Stimulated activated CD8-positive, alpha-beta memory T cell treated with anti-CD3 and anti-CD28 coated beads, Interleukin-2, amount 100 ng/mL, for 48 hours (primary cell): ENCODE measurements at regions not wholly inside any gene's neighbourhood (a gene's known extent, or its start where the extent isn't known, plus 50 kb on each side); places are given as distances from the start of the nearest gene placed in this dataset.

Experiments used
- DNase-seq, 2 donors: peaks; one replicate each; pipeline ENCODE4 v3.0.0-alpha.2; 2020; ENCODE audit warnings: low read depth in 2 of 2

DNA sequence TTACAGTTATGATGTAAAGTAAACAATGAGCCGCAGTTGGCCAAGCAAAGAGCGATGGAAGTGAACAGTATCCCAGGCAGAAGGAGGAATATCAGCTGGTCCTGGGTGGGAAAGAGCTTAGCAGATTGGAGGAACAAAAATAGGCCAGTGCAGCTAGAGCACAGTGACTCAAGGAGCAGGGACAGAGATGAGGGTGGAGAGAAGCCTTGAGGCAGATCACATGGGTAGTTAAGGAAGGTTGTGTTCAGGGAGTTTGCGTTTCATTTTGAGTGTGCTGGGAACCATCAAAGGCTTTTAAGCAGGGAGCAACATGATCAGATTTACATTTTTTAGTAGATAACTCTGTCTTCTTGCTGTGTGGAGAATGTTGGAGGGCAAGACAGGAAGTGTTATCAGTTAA lies 113.6 kb downstream of the OAT start:
- DNase-seq: no peak

DNA sequence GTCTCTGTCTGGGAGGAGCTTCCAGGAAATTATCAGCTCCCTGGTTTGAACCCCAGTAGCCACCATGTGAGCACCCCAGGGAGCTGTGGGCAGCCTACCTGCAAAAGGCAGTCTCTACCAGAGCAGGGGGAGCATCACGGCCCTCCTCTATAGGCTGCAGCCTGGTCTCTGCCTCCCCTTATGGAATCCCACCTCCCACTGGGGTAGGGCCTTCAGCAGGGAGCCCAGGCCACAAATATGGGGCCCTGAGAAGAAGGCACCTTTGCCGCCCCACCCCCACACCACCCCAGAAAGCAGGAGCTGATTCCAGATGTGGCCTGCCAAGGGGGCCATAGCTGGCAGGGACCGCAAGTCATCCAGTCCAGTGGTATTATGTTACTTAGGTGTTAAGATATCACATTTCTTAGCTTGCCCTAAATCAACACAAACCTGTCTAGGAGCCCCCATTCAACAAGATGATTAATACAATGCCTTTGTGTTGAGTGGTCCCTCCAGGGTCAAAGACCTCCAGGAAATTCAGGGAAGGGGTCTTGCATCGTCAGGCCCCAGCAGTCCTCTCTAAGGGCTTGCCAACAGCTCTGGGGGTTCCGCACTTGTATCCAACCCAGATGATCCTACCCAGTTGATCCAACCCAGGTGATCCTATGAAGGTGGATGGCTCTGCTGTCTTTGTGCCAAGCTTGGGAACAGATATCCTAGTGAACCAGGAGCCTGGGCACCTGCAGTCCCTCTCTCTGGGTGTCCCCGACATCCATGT lies 114.9 kb downstream of the OAT start:
- DNase-seq: no peak

DNA sequence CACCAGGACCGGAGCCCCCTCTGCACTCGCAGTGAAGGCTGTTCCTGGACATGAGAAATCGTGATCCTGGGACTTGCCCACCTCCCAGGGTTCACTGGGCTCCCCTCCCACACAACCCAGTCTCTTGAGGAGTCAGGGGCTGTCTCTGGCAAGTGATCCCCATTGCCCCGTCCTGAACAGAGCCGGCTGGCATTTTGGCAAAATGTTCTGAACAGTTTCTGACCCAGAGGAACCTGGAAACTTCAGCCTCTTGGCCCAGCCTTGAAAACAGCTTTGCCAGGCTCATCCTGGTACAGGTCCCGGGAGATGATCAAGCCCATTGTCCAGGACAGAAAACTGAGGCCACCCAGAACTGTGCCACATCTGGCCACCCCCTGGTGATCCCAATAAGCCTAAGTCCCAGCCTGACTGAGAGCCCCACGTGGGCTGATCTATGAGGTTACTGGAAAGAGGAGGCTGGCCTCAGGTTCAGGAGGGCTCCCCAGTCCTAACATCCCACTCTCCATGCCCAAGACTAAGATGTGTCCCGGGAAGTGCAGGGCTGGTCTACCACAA lies 115.7 kb downstream of the OAT start:
- DNase-seq: no peak

- DNase-seq: no peak
These were observed 117.0 kb downstream of the OAT start for GRCh38 chr10:124301736-124302135.

DNA sequence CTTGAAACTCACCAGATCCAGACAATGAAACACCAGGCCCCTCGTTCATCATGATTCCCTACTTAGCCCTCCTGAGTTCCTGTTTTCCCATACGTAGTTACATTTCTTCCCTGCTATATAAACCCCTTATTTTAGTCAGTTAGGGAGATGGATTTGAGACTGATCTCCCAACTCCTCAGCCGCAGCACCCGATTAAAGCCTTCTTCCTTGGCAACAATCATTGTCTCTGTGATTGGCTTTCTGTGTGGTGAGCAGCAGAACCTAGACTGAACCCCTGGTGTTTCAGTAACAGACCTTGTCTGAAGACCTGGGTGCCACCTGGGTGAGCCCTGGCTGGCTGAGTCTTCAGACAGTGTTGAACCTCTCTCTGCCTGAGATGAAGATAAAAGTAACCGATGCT lies 118.0 kb downstream of the OAT start:
- DNase-seq: no peak

DNA sequence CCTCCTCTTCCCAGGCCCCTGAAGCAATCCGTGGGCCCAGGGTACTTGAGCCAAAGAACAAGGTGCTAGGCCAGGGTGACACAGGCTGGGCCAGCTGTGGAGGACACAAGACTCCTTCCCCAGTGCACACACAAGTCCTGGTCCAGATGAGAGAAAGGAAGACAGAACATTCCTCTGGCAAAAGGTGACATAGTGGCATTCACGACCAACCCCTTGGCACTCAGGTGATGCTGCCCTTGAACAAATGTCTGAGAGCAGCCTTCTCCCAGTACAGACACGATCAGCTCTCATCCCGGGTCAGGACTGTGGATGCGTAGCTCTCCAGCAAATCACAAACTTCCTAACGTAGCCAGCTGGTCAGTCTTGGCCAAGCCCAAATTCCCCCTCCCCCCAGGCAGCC lies 118.5 kb downstream of the OAT start:
- no peak for DNase-seq

DNA sequence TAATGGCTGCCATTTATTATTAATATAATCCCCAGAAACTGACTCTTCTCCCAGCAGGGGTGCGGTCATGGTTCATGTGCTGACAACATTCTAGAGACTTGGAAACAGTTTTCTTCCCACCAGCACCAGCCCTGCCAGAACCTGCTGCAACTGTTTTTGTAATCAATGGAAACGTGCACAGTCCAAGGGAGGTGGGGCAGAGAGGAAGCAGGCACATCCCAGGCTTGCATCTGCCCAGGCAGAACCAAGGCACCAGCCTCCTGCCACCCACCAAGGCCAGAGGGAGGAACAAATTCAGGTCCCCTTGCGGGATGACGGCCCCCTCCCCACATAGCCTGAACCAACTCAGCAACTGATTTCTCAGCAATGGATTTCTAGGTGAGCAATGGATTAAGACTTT lies 119.0 kb downstream of the OAT start:
- DNase-seq: no peak

DNA sequence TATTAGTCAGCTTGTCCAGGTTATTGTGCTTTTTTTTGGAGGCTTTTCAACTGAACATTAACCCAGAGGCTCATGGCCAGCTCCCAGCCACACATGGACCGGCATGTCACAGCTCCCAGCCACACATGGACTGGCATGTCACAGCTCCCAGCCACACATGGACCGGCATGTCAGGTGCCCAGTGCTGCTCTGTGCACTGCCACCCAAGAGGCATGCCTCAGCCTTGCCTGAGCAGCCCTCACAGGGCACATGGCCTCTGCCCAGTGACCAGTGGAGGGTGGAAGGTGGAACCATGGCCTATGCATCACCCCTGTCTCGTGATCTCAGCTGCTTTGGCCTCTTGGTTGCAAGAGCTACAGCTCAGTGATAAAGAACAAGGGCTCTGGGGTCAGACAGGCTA lies 119.8 kb downstream of the OAT start:
- DNase-seq: no peak

GRCh38 chr10:124296813-124297788 lies 121.6 kb downstream of the OAT start:
- no peak for DNase-seq

- no peak for DNase-seq
These were observed 122.5 kb downstream of the OAT start for GRCh38 chr10:124296121-124296812.

DNA sequence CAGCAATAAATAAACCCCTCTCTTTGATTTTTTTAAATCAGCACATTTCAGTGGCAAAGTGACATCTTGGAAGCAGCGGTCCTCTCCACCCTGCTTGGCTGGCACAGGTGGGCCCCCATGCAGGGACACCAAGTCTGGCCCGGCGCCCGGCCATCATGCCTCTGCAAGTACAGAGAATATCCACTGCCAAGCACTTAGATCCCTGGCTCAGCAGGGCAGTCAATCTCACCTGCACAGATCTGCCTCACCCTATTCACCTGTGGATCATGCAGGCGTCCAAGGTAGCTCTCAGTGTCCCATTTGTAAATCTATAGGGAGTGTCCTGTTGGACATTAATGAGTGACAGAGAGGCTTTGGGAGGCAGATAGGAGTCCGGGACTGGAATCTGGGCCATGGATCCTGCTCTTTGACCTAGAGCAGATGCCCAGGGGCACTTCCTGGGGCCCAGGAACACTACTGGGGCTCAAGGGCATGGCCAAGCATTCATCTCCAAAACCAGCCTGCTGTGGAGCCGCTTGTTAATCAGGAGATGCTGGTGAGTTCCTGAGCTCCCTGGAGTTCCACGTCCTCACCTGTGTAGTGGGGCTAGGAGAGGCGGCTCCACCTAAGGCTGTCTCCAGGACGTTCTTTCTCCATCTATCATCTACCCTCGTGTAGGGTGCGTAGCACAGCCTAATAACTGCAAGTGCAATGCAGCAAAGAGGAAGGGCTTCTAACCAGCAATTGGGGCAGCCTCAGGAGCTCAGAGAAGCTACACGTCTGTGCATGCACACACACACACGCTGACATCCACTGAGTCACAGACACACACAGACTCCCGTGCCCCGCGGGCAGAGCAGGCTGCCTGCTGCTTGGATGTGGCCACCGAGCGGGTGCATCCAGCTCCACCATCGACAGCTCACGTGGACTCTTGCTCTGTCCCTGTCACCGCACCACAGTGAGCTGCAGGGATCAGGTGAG lies 123.6 kb downstream of the OAT start:
- DNase-seq: no peak

DNA sequence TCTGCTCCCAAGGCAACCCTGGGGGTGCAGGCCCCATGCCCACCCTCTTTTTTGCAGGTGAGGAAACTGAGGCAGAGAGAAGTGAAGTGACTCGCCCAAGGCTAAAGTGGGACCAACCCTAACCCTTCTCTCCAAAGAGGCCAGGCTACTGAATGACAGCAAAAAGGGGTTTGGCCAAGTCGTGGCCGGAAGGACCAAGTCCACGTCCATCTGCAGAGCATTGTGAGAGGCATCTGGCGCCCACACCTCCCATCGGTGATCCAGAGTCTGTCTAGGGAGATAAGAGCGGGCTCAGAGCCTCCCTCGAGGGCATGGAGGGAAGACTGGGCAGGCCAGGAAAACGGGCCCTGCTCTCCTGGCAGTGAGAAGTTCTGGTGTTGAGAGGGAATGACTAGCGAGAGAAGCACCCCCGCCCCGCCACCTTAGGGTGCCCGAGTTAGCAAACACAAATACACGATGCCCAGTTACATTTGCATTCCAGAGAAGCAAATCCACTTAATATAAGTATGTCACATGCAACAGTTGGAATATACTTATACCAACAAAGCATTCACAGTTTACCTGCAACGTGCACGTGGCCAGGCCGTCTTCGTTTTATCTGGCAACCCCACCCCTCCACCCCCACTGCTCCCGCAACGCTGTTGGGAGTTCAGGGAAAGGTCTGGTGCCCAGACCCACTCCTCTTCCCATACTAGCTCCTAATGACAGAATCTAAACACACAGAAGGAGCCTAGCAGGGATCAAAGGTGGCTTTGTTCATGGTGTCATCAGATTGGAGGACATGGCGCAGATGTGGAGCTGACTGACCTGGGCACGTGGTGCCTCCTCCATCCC lies 124.9 kb downstream of the OAT start:
- DNase-seq: no peak

- DNase-seq: no peak
These were observed 125.7 kb downstream of the OAT start for GRCh38 chr10:124292911-124293615.

- no peak for DNase-seq
These were observed 127.6 kb downstream of the OAT start for GRCh38 chr10:124291001-124291701.

DNA sequence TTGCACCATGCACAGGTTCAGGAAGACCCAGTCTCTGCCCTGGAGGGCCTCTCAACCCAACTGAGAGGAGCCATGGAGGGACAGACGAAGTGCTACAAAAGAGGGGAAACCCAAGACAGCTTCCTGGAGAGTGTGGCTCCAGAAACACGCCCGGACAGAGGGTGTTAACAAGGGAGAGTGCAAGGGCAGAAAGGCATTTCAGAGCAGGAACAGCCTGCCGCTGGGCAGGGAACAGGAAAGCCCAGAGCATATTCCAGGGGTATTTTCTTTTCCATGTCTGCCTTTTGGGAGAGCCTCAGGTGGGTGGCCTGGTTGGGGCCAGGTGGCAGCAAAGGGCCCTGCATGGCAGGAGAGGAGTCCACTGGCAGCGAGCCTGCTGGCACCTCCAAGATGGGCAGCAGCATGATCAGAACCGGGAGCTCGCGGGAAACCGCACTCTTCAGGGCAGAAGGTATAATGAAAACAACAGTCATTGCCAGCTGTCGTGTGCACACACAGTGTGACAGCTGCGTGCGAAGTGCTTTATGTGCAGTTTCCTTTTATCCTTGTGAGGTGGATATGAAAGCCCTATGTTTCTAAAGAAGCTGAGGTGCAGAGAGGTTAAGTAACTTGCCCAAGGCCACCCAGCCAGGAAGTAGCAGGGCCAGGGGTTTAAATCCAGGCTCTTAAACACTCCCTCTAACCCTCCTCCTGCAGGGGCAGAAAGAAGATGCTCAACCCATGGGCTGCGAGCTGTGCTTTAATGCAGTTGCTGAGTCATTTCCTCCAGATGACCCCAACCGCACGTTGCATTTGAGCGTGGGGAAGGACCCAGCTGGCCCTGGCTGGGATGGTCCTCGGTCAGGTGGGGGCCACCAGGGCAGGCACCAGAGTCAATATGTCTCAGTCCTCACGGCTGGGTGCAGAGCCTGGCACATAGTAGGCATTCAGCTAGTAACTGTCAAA lies 128.6 kb downstream of the OAT start:
- DNase-seq: no peak

- no peak for DNase-seq
These were observed 129.5 kb downstream of the OAT start for GRCh38 chr10:124288928-124289850.
